H1 (cell line): ENCODE measurements at regions not wholly inside any gene's neighbourhood (a gene's known extent, or its start where the extent isn't known, plus 50 kb on each side); places are given as distances from the start of the nearest gene placed in this dataset.

ENCODE experiments used
- CTCF ChIA-PET: fragments of 300-600 bp; sonication (Branson Sonifier 250); formaldehyde crosslinking; loops from one replicate; lab custom pipeline; 2021; ENCODE audit not compliant: partially characterized antibody; lab: Charles Lee
- POLR2A ChIA-PET: fragments of 300-600 bp; sonication (Branson Sonifier 250); formaldehyde crosslinking; loops from one replicate; lab custom pipeline; 2021; ENCODE audit warnings: inconsistent platforms; ENCODE audit not compliant: partially characterized antibody; lab: Charles Lee
- DNase-seq, 2 experiments: peaks; one replicate each; pipeline versions ENCODE4 v3.0.0 to v3.0.0-alpha.2; 2010 to 2022; ENCODE audit warnings: low spot score in 2 of 2, low read depth in 1 of 2, mixed read lengths in 1 of 2
- FAIRE-seq: peaks from 2 replicates; lab custom pipeline; 2011; peaks lifted over from hg19 to GRCh38; lab: Jason Lieb, UNC
- H2AFZ ChIP-seq: 2 replicates; pipeline ENCODE4 v1.8.1; 2012; ENCODE audit warnings: low read length, inconsistent platforms
- H2AK5ac ChIP-seq: 2 replicates; pipeline ENCODE4 v1.6.1; 2013; ENCODE audit warnings: low read depth, low read length
- H2BK120ac ChIP-seq: replicated peaks from 2 replicates; pipeline ENCODE3; 2013; ENCODE audit warnings: low read depth, low read length, inconsistent platforms
- H2BK12ac ChIP-seq: 2 replicates; pipeline ENCODE4 v1.6.1; 2013; ENCODE audit warnings: low read depth, low read length
- H2BK15ac ChIP-seq: 2 replicates; pipeline ENCODE4 v1.6.1; 2013; ENCODE audit warnings: low read length
- H2BK20ac ChIP-seq: 2 replicates; pipeline ENCODE4 v1.6.1; 2013; ENCODE audit warnings: low read length
- H2BK5ac ChIP-seq: 2 replicates; pipeline ENCODE4 v1.6.1; 2013; ENCODE audit warnings: low read depth, low read length
- H3K14ac ChIP-seq: 2 replicates; pipeline ENCODE4 v1.6.1; 2013; ENCODE audit warnings: inconsistent platforms; ENCODE audit not compliant: insufficient read length
- H3K18ac ChIP-seq: 2 replicates; pipeline ENCODE4 v1.6.1; 2013; ENCODE audit warnings: low read length; ENCODE audit errors: extremely low read depth
- H3K23ac ChIP-seq: 2 replicates; pipeline ENCODE4 v1.6.1; 2013; ENCODE audit warnings: inconsistent platforms; ENCODE audit not compliant: insufficient read length
- H3K23me2 ChIP-seq: 2 replicates; pipeline ENCODE4 v1.6.1; 2013; ENCODE audit warnings: low read depth, low read length
- H3K27ac ChIP-seq: 2 replicates; pipeline ENCODE4 v1.6.1; 2011; ENCODE audit warnings: low read depth, low read length, inconsistent platforms
- H3K27me3 ChIP-seq, 4 experiments: replicated peaks in 1 of 4; 1 replicate in 1 of 4; 2 replicates in 3 of 4; pipeline versions ENCODE4 v1.6.1 to v1.8.1; 2011 to 2013; ENCODE audit warnings: low read length in 3 of 4, mild to moderate bottlenecking in 3 of 4, inconsistent platforms in 2 of 4, mixed read lengths in 2 of 4, moderate library complexity in 1 of 4; ENCODE audit not compliant: control insufficient read depth in 3 of 4, insufficient read depth in 3 of 4; ENCODE audit errors: extremely low read depth in 1 of 4
- H3K36me3 ChIP-seq, 4 experiments: 2 replicates each; pipeline versions ENCODE4 v1.6.1 to v1.8.1; 2011 to 2013; ENCODE audit warnings: mild to moderate bottlenecking in 4 of 4, low read length in 3 of 4, moderate library complexity in 2 of 4, control low read depth in 1 of 4, inconsistent platforms in 1 of 4; ENCODE audit not compliant: insufficient read depth in 4 of 4, control insufficient read depth in 2 of 4
- H3K4ac ChIP-seq: replicated peaks from 2 replicates; pipeline ENCODE3; 2013; ENCODE audit warnings: low read length, low read depth, mixed read lengths, inconsistent platforms; ENCODE audit not compliant: insufficient read length
- H3K4me1 ChIP-seq, 4 experiments: replicated peaks in 1 of 4; 1 replicate in 1 of 4; 2 replicates in 3 of 4; pipeline versions ENCODE4 v1.6.1 to v1.8.1; 2011 to 2013; ENCODE audit warnings: low read length in 3 of 4, inconsistent platforms in 2 of 4, mixed read lengths in 1 of 4; ENCODE audit not compliant: insufficient read depth in 4 of 4, control insufficient read depth in 3 of 4
- H3K4me2 ChIP-seq, 2 experiments: 2 replicates each; pipeline versions ENCODE4 v1.6.1 to v1.8.1; 2011 to 2013; ENCODE audit warnings: low read depth in 2 of 2, low read length in 2 of 2, control low read depth in 1 of 2, inconsistent platforms in 1 of 2, mild to moderate bottlenecking in 1 of 2; ENCODE audit not compliant: insufficient read depth in 1 of 2
- H3K4me3 ChIP-seq, 4 experiments: fragments of 200-600, 300-600 bp in 1 of 4; sonication (generic), shearing (Covaris generic), sonication (Bioruptor Twin) in 1 of 4; 2 replicates each; pipeline versions ENCODE4 v1.5.1 to v1.8.1; 2011 to 2016; ENCODE audit warnings: low read length in 4 of 4, low read depth in 3 of 4, control low read depth in 2 of 4, inconsistent platforms in 2 of 4, mild to moderate bottlenecking in 2 of 4, mixed read lengths in 1 of 4, moderate library complexity in 1 of 4; ENCODE audit not compliant: insufficient read depth in 2 of 4; ENCODE audit errors: extremely low read depth in 1 of 4
- H3K56ac ChIP-seq: replicated peaks from 2 replicates; pipeline ENCODE3; 2013; ENCODE audit warnings: low read depth, mild to moderate bottlenecking, mixed read lengths, low read length, inconsistent platforms; ENCODE audit not compliant: insufficient read length
- H3K79me1 ChIP-seq: 2 replicates; pipeline ENCODE4 v1.6.1; 2013; ENCODE audit warnings: low read depth, low read length, control low read depth
- H3K79me2 ChIP-seq, 2 experiments: 2 replicates each; pipeline versions ENCODE4 v1.6.1 to v1.8.1; 2012 to 2013; ENCODE audit warnings: low read length in 2 of 2, mild to moderate bottlenecking in 2 of 2, inconsistent platforms in 1 of 2; ENCODE audit not compliant: insufficient read depth in 2 of 2, control insufficient read depth in 1 of 2
- H3K9ac ChIP-seq, 4 experiments: replicated peaks in 1 of 4; 1 replicate in 1 of 4; 2 replicates in 3 of 4; pipeline versions ENCODE4 v1.6.1 to v1.8.1; 2011 to 2013; ENCODE audit warnings: low read depth in 3 of 4, low read length in 3 of 4, control low read depth in 2 of 4, mild to moderate bottlenecking in 2 of 4, moderate library complexity in 2 of 4, inconsistent platforms in 1 of 4; ENCODE audit errors: extremely low read depth in 1 of 4
- H3K9me3 ChIP-seq, 2 experiments: 2 replicates each; pipeline versions ENCODE4 v1.6.1 to v1.8.1; 2012 to 2013; ENCODE audit warnings: mild to moderate bottlenecking in 2 of 2, moderate library complexity in 2 of 2, control low read depth in 1 of 2, inconsistent platforms in 1 of 2, low read depth in 1 of 2, low read length in 1 of 2, mixed read lengths in 1 of 2; ENCODE audit not compliant: insufficient read depth in 2 of 2
- H4K20me1 ChIP-seq, 2 experiments: replicated peaks in 1 of 2; 2 replicates each; pipeline versions ENCODE3 to v1.8.1; 2011 to 2013; ENCODE audit warnings: inconsistent platforms in 2 of 2, low read length in 2 of 2, mild to moderate bottlenecking in 1 of 2; ENCODE audit not compliant: insufficient read depth in 2 of 2, control insufficient read depth in 1 of 2
- H4K5ac ChIP-seq: 2 replicates; pipeline ENCODE4 v1.6.1; 2013; ENCODE audit warnings: low read length, low read depth, mixed read lengths, inconsistent platforms; ENCODE audit not compliant: insufficient read length
- H4K8ac ChIP-seq: 2 replicates; pipeline ENCODE4 v1.8.0; 2013; ENCODE audit warnings: mild to moderate bottlenecking, moderate library complexity, low read length, inconsistent platforms; ENCODE audit not compliant: insufficient read depth; ENCODE audit errors: extremely low read depth
- H4K91ac ChIP-seq: replicated peaks from 2 replicates; pipeline ENCODE3; 2013; ENCODE audit warnings: low read length, mixed read lengths, inconsistent platforms; ENCODE audit not compliant: insufficient read length
- BRCA1 ChIP-seq: IDR thresholded peaks from 2 replicates; pipeline ENCODE4 v1.6.1; 2012; ENCODE audit warnings: low read depth, low read length, improper control_type of control experiment
- CTBP2 ChIP-seq: IDR thresholded peaks from 2 replicates; pipeline ENCODE4 v1.7.0; 2011; ENCODE audit warnings: borderline replicate concordance, mild to moderate bottlenecking, moderate library complexity, mixed read lengths, low read length; ENCODE audit not compliant: insufficient read depth, insufficient read length
- WGBS, 2 experiments: shearing (Covaris generic) in 1 of 2; methylation state at CpG; one replicate each; pipeline versions ENCODE4 v1.1.6 to v1.1.7; 2013 to 2015; ENCODE audit warnings: low lambda C conversion rate in 2 of 2, mixed read lengths in 2 of 2, inconsistent platforms in 1 of 2, low coverage in 1 of 2, missing lambda C conversion rate in 1 of 2; ENCODE audit not compliant: insufficient replicate concordance in 2 of 2, insufficient coverage in 1 of 2, insufficient read length in 1 of 2; ENCODE audit errors: extremely low coverage in 1 of 2, missing lambda C conversion rate in 1 of 2; 5-methylcytosine and 5-hydroxymethylcytosine counted together
- TF ChIP-seq, protein P1 (sequence below): IDR thresholded peaks from 2 replicates; pipeline ENCODE4 v1.6.1; 2012; ENCODE audit warnings: inconsistent platforms

GRCh38 chr9:111178331-111179055 is 140.2 kb upstream of the LPAR1 start:
- H3K14ac ChIP-seq: no peak overlapping the region
- H3K79me1 ChIP-seq: no peaks in the 10 kb centered on the region
- no peak overlapping the region for H3K18ac ChIP-seq
- H2BK12ac ChIP-seq: no peak overlapping the region
- no peak overlapping the region for H3K56ac ChIP-seq
- FAIRE-seq (no peak), DNase-seq (no peak)
- H3K4me2 ChIP-seq: no peak overlapping the region
- H3K36me3 ChIP-seq: no peaks in the 10 kb centered on the region
- no peak overlapping the region for H2BK15ac ChIP-seq
- no peaks in the 10 kb centered on the region for H4K20me1 ChIP-seq
- H2BK120ac ChIP-seq: no peak overlapping the region
- no peak overlapping the region for H3K23ac ChIP-seq
- no peak overlapping the region for H4K91ac ChIP-seq
- no peak overlapping the region for H3K4ac ChIP-seq
- POLR2A ChIA-PET: no interaction called here
- no peak overlapping the region for H2AK5ac ChIP-seq
- CTCF ChIA-PET: no interaction called here
- peak overlapping the region; percentile 18; the same call in 1 of the 2 replicates for H2AFZ ChIP-seq
- H2BK5ac ChIP-seq: no peak overlapping the region
- no peaks in the 10 kb centered on the region for H3K4me1 ChIP-seq
- H3K27me3 ChIP-seq: no peaks in the 10 kb centered on the region
- H3K23me2 ChIP-seq: no peaks in the 10 kb centered on the region
- H3K9me3 ChIP-seq: no peaks in the 10 kb centered on the region
- WGBS, 2 experiments: 82% methylated on average over 9 of the region's 9 CpGs; no CpG with 5 or more reads in 1 of the 2 experiments
- no peak overlapping the region for H2BK20ac ChIP-seq
- no peak overlapping the region for H3K9ac ChIP-seq
- no peak overlapping the region for H4K5ac ChIP-seq
- H3K27ac ChIP-seq: no peak overlapping the region
- no peaks in the 10 kb centered on the region for H3K79me2 ChIP-seq
- H3K4me3 ChIP-seq: no peak overlapping the region
- no peak overlapping the region for H4K8ac ChIP-seq
- TF ChIP-seq BRCA1: no peak
- TF ChIP-seq, protein P1, sequence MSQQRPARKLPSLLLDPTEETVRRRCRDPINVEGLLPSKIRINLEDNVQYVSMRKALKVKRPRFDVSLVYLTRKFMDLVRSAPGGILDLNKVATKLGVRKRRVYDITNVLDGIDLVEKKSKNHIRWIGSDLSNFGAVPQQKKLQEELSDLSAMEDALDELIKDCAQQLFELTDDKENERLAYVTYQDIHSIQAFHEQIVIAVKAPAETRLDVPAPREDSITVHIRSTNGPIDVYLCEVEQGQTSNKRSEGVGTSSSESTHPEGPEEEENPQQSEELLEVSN: no peak
- no peak for TF ChIP-seq CTBP2
